SKM-1 (cell line): ENCODE measurements at regions not wholly inside any gene's neighbourhood (a gene's known extent, or its start where the extent isn't known, plus 50 kb on each side); places are given as distances from the start of the nearest gene placed in this dataset.

Experiments used
- DNase-seq: peaks from one replicate; lab custom pipeline; 2025; ENCODE audit not compliant: unreplicated experiment; lab: John Stamatoyannopoulos, UW

DNA sequence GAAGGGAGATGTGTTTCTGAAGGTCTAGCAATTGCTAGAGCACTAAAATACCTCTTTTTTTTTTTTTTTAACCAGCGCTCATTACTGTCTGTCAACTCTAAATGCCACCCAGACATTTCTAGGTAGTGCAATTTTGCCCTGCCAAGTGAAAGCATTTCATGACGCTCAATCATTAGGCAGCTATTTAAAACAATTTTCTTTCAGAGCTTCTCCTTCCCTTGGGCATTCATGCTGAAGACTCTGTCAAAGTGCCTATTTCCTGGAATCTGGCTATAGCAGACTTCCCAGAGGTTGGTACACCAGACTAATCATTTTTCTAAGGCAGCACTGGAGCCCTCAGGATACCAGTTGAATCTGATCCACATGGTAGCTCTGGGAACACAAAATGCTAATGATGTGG lies 97.0 kb upstream of the ANKRD55 start:
- no peak for DNase-seq

DNA sequence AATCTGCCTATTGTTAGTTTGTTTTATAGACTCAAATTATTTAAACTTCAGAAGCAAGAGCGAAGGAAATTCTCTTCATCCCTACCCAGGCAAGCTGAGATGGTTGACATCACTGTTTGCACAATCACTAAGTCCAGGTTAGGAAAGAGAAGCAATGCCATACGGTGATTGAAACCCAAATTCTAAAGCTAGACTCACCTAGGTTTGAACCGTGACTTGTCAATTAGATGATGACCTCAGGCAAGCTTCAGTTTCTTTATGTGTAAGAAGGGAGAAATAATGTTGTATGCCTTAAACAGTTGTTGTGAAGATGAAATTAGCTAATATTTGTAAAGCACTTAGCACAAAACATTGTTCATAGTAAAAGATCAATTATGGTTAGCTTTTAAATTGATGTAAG lies 96.5 kb upstream of the ANKRD55 start:
- DNase-seq, result no peak

DNA sequence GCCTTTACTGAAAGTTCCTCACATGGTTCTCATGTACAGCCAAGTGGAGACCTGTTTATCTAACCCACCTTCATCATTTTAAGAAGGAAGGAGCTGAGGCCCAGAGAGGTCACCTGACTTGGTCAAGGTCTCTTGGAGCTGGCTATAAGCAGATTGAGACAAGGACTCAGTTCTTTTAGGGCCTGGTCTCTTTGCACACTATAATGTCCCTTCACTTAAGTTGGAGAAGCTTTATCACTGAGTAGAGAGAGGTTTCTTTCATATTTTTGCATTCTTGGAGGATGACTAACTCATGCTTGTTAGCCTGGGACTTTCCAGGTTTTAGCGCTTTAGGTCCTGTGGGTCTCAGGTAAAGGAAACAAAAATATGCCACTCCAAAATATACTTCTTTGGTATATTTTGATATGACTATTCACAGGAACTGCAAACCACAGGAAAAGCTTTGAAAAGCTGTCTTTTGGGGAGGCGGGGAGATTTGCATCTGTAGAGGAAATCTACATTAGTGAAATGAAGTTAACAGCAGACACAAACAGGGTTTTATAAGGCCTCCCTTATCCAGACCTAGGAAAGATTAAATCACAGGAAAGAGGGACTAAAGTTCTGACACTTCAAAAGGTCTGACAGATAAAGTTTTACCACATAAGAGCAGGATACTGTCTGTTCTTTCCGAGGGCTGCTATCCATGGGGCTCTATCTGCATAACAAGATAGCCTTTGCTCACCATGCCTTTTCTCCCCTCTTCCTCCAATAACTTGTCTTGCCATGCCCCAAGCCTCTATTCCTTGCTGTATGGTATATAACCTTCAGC lies 95.8 kb upstream of the ANKRD55 start:
- no peak for DNase-seq

DNA sequence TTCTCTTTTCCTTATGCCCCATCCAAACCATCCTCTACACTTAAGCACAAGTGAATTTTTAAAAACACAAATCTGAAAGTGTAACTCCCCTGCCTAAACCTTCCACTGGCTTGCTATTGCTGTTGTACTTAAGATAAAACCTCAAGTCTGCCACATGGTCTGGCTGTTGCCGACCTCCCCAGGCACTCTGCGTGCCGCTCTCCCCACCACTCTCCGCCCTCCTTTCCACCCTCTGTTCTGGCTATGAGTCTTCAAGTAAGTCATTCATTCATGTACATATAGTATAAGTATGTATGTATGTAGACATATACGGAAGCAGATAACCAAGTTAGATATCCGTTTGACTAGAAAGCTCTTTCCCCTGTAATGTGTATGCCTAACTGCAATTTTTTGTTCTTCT lies 94.7 kb upstream of the ANKRD55 start:
- no peak for DNase-seq

DNA sequence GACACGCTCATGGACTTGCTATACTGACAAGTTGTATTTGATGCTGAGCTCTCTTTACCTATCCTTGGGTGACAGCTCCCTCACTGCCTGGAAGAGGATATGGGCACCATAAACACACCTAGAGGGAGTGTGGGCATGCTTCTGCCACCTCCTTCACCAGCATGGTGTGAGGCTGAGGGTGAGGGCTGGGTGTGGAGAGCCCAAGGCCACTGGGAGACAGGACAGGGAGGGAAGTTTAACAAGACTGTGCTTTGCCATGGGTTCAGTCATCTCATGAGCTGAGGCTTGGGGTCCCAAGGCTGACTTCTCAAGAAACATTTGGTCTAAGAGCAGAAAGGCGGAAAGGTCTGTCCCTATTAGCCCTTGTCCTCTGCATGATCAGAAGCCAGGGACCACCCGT lies 93.6 kb upstream of the ANKRD55 start:
- no peak for DNase-seq

DNA sequence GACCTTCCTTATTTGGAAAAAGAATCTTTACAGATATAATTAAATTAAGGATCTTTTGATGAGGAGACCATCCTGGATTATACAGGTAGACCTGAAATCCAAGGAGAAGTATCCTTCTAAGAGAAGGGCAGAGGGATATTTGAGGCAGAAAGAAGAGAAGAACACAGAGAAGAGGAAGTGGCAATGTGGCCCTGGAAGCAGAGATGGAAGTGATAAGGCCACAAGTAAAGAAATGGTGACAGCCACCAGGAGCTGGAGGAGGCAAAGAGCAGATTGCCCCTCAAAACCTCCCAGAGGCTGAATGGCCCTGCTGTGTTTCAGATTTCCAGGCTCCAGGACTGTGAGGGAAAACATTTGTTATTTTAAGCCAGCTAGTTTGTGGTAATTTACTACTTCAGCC lies 93.0 kb upstream of the ANKRD55 start:
- peak; percentile 9 for DNase-seq

DNA sequence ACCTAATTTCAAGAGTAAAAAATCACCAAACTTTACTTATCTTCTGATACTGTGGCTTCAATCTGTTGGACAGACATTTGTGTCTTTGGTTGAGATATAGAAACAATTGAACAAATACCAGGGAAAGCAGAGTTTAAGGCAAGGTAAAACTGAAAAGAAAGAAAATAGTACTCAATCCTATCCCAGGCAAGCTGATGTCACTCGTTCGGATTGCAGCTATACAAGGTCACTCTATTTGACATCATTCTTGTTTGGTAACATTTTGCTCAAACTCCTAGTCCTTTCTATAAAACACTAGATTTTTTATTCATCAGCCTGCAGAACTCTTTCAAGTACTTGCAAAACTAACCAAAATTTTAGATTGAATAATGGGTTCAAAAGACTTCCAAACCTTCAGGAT lies 91.9 kb upstream of the ANKRD55 start:
- DNase-seq, result no peak

DNA sequence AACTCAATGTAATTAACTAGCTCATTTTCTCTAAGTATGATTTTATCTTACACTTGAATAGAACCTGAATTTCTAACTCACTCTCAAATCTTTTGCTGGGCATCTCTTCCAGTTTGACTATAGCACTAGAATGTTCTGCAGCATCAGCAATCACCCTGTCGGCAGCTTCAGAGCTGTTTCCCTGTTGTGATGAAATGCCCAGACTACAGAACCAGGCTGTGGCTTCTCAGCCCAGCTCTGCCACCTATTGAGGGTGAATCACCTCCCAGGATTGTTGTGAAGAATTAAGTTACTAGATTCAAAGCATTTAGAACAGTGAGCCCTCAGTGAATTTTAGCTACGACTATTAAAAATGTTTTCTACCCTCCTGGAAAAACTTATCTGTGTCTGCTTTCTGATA lies 90.4 kb upstream of the ANKRD55 start:
- DNase-seq, result no peak

DNA sequence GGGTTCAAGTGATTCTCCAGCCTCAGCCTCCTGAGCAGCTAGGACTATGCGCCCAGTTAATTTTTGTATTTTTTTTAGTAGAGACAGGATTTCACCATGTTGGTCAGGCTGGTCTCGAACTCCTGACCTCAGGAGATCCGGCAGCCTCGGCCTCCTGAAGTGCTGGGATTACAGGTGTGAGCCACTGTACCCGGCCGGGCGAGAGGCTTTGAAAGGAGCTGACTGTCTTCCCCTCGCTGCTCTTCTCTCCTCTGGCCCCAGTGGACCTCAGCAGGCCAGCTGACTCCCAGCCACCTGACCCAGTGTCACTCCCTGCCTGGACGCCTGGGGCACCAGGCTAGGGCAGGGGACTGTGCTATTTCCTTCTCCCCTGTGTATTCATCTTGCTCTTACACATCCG lies 89.5 kb upstream of the ANKRD55 start:
- DNase-seq, result no peak

DNA sequence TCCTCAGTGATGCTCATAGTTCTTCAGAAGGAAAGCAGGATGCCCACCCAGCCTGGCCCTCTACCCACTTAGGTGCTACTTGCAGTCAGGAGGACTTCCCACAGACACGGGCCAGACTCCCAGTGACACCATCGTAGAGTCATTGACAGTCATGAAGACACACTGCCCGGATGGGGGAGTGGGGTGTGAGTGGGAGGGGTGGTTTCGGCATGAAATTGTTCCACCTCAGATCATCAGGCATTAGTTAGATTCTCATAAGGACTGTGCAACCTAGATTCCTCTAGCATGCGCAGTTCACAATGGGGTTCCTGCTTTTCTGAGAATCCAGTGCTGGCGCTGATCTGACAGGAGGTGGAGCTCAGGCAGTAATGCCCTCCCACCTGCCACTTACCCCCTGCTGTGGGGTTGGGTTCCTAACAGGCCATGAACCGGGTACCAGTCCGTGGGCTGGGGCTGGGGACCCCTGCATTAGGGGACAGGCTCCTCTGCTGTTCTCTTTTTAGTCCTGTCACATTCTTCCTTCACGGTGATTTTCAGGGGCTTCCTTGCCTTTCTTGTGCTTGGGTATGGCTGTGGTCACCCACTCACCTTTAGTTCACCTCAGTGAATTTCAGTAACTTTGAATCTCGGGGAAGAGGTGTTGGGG lies 88.2 kb upstream of the ANKRD55 start:
- DNase-seq, result no peak

DNA sequence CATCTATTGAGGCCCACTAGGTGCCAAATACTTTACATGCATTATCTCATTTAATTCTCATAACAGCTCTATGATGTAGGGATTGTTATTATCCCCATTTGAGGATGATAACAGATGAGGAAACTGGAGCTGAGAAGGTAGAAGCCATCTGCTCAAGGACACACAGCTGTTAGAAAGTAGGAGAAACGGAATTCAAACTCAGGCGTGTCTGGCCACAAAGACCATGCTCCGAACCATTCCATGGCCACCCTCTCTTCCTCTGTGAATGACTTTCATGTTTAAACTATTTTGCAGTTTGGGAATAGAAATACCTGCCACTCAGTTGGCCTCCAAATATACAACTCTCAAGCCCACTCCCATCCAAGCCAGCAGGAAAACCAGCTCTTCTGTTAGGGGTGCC lies 87.6 kb upstream of the ANKRD55 start:
- no peak for DNase-seq

DNA sequence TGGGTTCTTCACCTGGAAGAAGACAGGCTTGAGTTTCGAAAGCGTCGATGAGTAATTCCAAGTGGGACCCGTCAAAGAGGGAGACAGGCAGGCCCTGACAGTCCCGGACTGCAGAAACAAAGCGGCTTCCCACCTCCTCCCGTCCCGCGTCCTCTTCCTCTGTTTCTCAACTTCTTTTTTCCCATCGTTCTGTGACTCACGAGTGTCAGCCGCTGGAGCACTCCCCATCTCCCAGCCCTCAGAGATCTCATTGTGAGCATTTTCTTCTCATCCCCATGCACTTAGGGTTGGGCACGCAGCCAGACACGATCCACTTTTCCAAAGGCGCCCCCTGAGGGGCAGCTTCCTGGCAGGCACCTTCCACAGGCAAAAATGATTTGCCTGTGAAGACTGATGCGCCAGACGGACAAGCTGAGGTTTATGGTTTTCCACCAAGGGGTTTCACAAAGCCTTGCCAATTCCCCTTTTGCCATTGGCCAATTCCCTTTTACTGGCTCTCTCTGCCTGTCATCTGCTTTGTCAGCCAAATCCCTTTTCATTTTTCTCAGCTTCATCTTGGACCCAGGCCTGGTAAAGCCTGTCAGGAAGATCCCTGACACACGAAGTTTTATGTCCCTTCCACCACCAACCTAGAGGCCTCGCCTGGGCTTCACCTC lies 86.5 kb upstream of the ANKRD55 start:
- no peak for DNase-seq

DNA sequence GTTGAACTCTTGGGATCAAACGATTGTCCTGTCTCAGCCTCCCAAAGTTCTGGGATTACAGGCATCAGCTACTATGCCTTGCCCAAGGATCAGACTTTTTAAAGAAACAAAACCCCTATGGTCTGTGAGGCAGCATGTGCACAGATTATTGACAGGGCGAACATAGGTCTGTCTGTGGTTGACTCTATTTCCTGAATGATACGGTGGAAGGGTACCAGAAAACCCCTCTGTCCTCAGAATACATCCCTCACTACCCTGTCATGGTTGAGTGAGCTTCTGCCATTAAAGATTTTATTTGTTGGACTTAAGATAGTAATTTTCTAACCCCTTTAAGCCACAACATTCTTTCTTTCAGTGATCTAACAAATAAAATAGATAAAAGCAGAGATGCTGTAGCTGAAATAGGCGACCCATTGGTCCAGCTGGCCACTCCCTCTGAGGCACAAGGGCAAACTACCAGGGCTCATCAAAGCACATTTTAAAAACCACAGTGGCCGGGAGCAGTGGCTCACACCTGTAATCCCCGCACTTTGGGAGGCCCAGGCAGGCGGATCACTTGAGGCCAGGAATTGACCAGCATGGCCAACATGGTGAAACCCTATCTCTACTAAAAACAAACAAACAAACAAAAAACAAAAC lies 84.9 kb upstream of the ANKRD55 start:
- no peak for DNase-seq

DNA sequence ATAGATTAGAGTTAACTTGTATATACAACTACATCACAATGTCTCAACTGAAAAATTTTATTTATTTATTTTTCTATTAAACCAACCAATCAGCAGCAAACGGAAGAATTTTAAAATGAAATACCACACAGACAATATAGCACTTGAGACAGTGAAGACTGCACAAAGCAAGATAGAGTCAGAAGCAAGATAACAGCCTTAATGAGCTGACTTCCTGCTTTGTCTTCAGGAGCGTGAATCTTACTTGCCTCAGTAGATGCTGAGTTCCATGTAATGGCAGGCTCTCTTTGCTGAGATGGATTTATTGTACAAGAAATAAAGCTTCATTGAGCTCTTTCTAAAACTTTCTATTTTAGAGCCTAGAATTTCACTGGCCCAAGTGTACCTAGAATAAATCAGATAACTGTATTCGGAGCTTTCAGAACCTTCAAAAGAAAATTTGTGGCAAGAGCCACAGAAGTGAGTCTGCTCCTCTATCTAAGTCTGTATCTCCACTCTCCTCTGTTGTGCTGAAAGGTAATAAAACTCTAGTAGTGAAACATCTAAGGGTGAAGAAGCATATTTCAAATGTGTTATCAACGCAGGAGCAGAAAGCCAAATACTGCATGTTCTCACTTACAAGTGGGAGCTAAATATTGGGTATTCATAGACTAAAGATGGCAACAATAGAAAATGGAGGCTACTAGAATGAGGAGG lies 83.3 kb upstream of the ANKRD55 start:
- DNase-seq, result no peak

DNA sequence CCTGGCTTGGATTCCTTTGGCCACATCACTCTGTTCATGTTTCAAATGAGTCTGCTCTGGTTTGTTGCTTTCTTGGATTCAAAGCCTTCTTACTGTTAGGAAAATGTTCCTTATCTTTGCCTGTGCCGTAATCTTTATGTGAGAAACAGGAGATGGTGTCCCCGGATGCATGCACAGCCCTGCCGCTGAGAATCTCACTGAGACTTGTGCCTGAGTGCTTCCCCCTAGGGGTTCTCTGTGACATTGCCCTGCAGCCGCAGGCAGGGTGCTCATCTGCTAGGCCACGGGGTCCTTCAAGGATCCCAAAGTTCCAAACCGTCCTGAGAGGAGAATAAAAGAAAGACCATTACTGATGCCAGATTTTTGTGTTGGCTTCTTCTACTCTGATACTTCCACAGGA lies 81.4 kb upstream of the ANKRD55 start:
- DNase-seq, result no peak

DNA sequence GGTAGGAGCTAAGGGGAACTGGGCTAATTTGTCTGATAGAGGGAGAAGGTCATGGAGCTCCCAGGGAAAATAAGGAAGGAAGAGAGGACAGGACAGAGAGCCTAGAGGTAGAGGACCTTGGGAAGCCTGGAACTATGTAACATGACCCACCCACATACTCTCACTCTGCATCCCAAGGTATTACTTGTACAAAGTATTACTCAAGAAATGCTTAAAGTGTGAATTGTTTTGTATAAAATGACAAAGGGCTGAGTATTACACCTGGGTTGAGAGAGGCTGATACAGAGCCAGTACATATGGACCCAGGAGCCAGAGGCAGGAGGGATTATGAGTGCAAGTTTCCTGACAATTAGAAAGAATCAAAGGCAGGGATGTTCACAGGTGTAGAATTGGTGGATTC lies 80.5 kb upstream of the ANKRD55 start:
- DNase-seq, result no peak

DNA sequence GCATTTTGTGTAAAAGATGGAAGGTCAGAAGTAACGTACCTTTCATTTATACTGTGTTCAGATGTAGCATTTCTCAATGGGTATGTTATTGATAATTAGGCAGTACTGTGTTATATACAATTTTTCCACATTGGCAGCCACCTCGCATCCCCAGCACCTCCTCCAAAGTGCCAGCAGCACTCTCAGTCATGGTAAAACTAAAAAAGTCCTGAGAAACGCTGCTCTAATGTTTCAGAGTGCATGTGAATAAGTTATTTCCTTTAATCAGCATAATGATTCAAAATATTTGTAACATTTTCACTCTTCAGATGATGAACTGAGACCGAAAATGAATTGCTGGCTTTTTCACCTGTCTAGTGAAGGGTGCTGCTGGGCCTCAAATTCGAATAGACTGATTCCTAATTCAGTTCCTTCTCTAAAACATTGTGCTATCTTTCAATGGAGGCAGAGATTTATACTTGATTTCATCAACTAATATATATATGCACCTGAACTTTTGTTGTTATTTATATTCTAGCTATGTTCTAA lies 79.9 kb upstream of the ANKRD55 start:
- no peak for DNase-seq

DNA sequence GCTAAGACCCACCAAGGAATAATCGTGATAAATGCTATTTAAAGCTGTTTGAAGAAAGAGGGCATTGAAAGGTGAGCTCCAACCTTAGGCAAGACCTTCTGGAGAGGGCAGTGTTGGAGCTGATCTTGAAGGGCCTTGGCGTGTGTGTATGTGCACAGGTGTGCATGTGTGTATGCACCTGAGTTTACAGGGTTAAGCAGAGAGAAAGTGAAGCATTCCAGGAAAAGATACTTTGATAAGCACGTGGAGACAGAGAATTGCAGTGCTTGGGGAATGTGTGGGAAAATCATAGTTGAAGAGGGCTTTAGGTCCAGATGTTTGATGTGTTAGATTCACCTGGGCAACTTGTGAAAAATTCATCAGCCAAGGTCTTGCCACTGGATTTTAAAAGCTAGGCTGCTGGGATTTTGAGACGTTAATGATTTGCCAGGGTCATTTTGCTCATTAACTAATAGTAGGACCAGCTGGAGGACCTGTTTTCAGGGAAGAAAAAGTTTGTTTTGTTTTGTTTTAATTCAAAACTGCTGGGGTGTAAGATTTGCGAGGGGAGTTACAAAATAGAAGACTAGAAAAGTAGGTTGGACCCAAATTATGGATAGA lies 78.3 kb upstream of the ANKRD55 start:
- no peak for DNase-seq

DNA sequence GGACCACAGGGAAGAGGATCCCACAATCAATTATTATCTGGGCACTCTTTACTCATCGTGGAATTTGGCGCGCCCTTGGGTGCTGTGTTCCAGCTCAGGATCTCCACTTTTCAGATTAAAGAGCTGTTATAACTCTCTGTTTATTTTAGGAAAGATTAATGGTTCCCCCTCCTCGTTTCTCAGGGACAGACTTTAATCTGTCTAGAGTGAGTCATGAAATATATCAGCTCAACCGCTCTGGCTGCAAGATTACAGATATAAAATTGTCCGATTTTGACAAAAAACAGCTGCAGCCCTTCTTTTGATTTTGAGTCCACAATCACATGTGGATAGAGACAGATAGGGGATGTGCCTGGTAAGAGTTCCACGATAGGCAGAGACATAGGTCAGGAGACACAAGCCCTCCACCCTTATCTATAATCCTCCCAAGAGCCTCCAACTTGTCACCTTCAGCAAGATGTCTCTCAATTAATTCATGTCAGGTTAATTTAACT lies 77.6 kb upstream of the ANKRD55 start:
- no peak for DNase-seq

DNA sequence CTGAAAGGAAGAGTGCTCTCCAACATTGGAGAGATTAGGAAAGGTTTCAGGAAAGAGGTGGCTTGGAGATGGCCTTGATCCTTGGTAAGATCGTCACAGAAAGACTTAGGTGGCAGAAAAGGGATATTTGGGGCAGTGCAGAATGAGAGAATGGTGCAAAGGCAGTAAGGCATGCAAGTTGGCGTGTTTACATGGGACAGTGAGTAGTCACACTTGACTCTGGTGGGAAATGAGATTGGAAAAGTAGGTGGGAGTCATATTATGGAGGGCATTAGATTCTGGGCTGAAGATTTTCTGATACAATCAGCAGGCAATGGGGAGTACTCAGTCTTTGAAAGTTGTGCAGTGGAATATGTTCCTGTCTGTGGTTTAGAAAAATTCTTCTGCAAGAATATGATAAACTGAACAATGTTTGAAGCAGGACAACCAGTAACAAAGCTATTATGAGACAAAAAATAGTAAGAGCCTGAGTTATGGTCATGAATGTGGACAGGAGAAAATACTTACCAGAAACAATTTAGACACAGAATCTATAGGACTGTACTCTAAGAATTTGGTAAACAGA lies 76.2 kb upstream of the ANKRD55 start:
- no peak for DNase-seq
